Adipocyte (in vitro differentiated cells): ENCODE measurements at regions not wholly inside any gene's neighbourhood (a gene's known extent, or its start where the extent isn't known, plus 50 kb on each side); places are given as distances from the start of the nearest gene placed in this dataset.

ENCODE experiments used
- DNase-seq: peaks from one replicate; pipeline ENCODE4 v3.0.0-alpha.2; 2015; ENCODE audit warnings: low read depth
- H3K27me3 ChIP-seq: replicated peaks from 2 replicates; pipeline ENCODE4 v1.7.0; 2013; ENCODE audit warnings: mild to moderate bottlenecking, low read length, moderate library complexity; ENCODE audit not compliant: control insufficient read depth, insufficient read depth
- H3K36me3 ChIP-seq: 2 replicates; pipeline ENCODE4 v1.7.0; 2013; ENCODE audit warnings: low read length, mild to moderate bottlenecking, moderate library complexity; ENCODE audit not compliant: control insufficient read depth, insufficient read depth, severe bottlenecking
- H3K4me1 ChIP-seq: 2 replicates; pipeline ENCODE4 v1.7.0; 2013; ENCODE audit warnings: mild to moderate bottlenecking, low read length, moderate library complexity; ENCODE audit not compliant: control insufficient read depth, insufficient read depth
- H3K4me3 ChIP-seq: 2 replicates; pipeline ENCODE4 v1.7.0; 2013; ENCODE audit warnings: mild to moderate bottlenecking, low read length, moderate library complexity
- H3K9ac ChIP-seq: 2 replicates; pipeline ENCODE4 v1.7.0; 2013; ENCODE audit warnings: mild to moderate bottlenecking, low read length, moderate library complexity
- H3K9me3 ChIP-seq: 2 replicates; pipeline ENCODE4 v1.7.0; 2013; ENCODE audit warnings: mild to moderate bottlenecking, low read length, moderate library complexity; ENCODE audit not compliant: control insufficient read depth

DNA sequence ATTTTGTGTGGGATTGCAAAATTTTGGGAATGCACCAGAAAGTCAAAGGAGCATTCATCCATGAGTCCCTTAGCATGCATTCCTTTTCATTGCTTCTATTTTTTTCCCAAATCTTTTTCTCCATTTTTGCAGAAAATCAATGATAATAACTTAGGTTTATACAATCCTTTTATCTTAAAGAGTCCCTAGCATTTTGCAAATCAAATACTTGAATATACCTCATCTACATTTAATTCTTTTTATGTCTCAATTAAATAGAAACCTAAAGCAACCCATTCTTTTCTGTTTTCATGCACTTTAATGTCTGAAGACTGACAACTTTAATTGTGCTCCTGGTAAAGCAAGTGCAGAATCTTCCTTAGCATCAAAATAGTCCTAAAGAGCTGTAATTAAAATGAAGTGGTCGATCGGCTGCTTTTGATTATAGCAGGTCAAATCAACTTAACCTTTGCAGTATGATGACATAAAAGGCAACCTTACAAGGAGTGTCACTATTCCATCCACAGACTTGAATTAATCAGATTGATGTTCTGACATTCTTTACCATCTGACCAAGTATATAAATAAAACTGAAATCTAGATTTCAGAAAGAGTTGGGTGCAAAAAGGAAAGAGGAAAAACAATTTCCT lies 168.4 kb downstream of the ALG10B start:
- no peak for DNase-seq
- Histone ChIP-seq H3K9me3 (no peaks in the 10 kb centered on the region), H3K36me3 (no peaks in the 10 kb centered on the region), H3K4me1 (no peaks in the 10 kb centered on the region), H3K9ac (no peak overlapping the region), H3K27me3 (no peaks in the 10 kb centered on the region), H3K4me3 (no peak overlapping the region)

DNA sequence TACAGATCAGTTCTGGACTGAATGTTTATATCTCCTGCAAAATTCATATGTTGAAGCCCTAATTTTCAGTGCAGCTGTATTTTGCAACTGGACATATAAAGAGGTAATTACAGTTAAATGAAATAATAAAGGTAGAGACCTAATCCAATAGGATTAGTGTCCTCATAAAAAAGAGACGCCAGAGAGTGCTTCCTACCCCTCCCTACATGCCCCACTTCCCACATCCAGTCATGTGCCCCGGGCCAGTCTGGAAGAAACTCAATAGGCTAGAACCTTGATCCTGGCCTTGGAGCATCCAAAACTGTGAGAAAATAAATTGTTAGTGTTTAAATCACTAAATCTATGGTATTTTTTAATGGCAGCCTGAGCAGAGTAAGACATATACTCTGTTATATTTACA lies 172.3 kb downstream of the ALG10B start:
- no peaks in the 10 kb centered on the region for H3K9me3 ChIP-seq
- no peaks in the 10 kb centered on the region for H3K27me3 ChIP-seq
- H3K4me1 ChIP-seq: no peaks in the 10 kb centered on the region
- no peak overlapping the region for H3K4me3 ChIP-seq
- no peak overlapping the region for H3K9ac ChIP-seq
- no peak for DNase-seq
- H3K36me3 ChIP-seq: no peaks in the 10 kb centered on the region

DNA sequence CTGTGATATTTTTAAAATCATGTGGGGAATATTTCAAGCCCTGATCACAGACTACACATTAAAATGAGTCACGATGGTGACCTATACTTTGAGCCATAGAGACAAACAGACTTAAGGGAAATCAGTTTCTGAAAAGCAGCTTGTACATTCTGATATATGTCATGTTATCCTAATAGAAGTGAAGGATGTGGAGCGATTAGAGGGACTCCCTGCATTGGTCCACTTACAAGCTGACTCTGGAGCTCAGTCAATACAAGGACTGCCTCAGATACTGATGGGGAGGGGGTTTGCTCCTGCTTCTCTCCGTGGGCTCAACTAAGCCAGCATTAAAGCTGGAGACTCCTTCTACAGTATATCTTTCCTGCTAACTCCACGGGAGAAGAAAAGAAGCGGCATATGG lies 173.5 kb downstream of the ALG10B start:
- no peak for DNase-seq
- Histone ChIP-seq H3K9ac (no peak overlapping the region), H3K4me1 (no peaks in the 10 kb centered on the region), H3K27me3 (no peaks in the 10 kb centered on the region), H3K4me3 (no peak overlapping the region), H3K9me3 (no peaks in the 10 kb centered on the region), H3K36me3 (no peaks in the 10 kb centered on the region)

DNA sequence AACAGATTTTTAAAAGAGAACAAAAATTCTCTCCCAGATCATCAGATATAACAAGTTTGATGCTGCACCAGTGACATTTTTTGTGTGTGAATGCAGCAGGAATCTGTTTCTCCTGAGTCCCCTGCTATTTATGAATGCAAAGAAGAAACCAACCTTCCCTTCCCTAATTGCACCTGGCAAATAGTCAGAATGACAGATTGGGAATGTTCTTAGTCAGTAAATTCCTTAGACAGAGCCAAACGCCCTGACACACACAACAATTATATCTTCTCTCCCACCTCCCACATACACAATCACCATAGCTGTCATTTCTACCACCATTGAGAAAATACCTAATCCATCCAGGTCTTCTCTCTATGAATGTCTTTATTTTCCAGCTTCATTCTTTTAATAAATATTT lies 174.4 kb downstream of the ALG10B start:
- H3K36me3 ChIP-seq: no peaks in the 10 kb centered on the region
- H3K4me1 ChIP-seq: no peaks in the 10 kb centered on the region
- no peak for DNase-seq
- no peaks in the 10 kb centered on the region for H3K27me3 ChIP-seq
- no peaks in the 10 kb centered on the region for H3K9me3 ChIP-seq
- no peak overlapping the region for H3K4me3 ChIP-seq
- H3K9ac ChIP-seq: no peak overlapping the region

DNA sequence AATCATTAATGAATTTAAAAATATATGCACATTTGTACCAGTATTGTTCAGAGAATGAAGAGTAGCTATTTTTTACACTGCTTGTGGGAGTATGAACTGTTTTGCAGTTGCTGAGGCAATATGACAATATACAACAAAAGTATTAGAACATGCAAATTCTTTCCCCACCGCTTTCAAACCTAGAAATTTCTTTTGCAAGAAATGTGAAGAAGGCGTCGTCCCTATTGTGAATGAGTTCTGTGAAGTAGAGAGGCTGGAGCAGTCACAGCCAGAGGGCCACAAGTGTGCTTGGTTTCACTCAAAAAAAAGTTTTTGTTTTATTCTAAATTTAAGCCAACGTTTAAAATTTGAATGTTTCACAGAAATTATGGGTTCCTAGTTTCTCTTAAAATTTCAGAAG lies 184.9 kb downstream of the ALG10B start:
- H3K9me3 ChIP-seq: peaks cover 12% of the 10 kb centered on the region
- no peak overlapping the region for H3K4me3 ChIP-seq
- no peak overlapping the region for H3K9ac ChIP-seq
- H3K4me1 ChIP-seq: no peaks in the 10 kb centered on the region
- DNase-seq: no peak
- H3K36me3 ChIP-seq: no peaks in the 10 kb centered on the region
- no peaks in the 10 kb centered on the region for H3K27me3 ChIP-seq

DNA sequence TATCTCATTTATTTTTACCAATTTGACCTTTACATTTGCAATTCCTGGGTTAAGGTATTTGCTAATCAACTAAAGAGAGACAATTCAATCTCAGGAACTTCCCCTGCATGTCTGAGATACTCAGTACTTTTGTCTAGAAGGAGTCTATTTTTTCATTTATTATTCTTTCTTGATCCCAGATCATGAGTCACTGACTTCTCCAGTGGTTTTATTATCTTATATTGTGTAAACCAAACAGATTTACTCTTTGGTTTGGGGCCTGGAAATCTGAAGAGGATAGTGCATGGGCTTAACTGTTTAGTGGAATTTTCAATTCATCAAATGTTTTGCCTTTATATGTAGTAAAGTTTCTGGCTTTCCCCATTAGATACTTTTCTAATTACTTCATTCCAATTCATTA lies 185.4 kb downstream of the ALG10B start:
- H3K9ac ChIP-seq: no peak overlapping the region
- DNase-seq: no peak
- H3K27me3 ChIP-seq: no peaks in the 10 kb centered on the region
- peaks cover 12% of the 10 kb centered on the region for H3K9me3 ChIP-seq
- H3K36me3 ChIP-seq: no peaks in the 10 kb centered on the region
- H3K4me3 ChIP-seq: no peak overlapping the region
- H3K4me1 ChIP-seq: no peaks in the 10 kb centered on the region

DNA sequence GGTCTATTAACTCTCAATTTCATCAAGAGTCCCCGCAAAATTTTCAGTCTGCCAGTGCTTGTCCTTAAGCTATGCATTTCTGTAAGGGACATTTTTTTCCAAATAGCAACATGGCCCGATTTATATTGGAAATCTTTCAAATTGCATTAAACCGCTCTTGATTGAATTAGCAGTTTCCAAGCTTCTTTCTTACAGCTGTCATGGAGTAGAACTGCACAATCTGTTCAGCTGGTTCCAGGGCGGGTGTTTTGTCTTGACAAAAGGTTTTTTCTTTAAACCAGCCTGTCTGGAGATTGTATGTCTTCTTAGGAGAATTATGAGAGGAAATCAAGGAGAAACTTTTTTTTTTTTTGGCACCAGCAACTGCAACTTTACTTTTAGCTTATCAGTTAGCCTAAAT lies 185.8 kb downstream of the ALG10B start:
- Histone ChIP-seq H3K4me3 (no peak overlapping the region), H3K27me3 (no peaks in the 10 kb centered on the region), H3K9ac (no peak overlapping the region), H3K9me3 (peaks cover 7% of the 10 kb centered on the region), H3K4me1 (no peaks in the 10 kb centered on the region), H3K36me3 (no peaks in the 10 kb centered on the region)
- DNase-seq: no peak

DNA sequence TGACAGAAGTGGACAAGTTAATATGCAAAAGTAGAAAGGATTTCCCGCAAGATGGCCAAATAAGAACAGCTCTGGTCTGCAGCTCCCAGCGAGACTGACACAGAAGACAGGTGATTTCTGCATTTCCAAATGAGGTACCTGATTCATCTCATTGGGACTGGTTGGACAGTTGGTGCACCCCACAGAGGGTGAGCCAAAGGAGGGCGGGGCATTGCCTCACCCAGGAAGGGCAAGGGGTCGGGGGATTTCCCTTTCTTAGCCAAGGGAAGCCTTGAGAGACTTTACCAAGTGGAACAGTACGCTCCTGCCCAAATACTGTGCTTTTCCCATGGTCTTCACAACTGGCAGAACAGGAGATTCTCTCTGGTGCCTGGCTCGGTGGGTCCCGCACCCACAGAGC lies 191.3 kb downstream of the ALG10B start:
- Histone ChIP-seq H3K4me3 (no peak overlapping the region), H3K4me1 (no peaks in the 10 kb centered on the region), H3K36me3 (no peaks in the 10 kb centered on the region), H3K9me3 (no peaks in the 10 kb centered on the region), H3K27me3 (no peaks in the 10 kb centered on the region), H3K9ac (no peak overlapping the region)
- DNase-seq: no peak

DNA sequence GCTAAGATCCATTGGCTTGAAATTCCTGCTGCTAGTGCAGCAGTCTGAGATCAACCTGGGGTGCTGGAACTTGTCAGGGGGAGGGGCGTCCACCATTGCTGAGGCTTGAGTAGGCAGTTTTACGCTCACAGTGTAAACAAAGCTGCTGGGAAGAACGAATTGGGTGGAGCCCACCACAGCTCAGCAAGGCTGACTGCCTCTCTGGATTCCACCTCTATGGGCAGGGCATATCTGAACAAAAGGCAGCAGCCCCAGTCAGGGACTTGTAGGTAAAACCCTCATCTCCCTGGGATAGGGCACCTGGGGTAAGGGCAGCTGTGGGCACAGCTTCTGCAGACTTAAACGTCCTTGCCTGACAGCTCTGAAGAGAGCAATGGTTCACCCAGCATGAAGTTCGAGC lies 191.7 kb downstream of the ALG10B start:
- Histone ChIP-seq H3K9ac (no peak overlapping the region), H3K4me1 (no peaks in the 10 kb centered on the region), H3K36me3 (no peaks in the 10 kb centered on the region), H3K9me3 (no peaks in the 10 kb centered on the region), H3K27me3 (no peaks in the 10 kb centered on the region), H3K4me3 (no peak overlapping the region)
- DNase-seq: no peak

DNA sequence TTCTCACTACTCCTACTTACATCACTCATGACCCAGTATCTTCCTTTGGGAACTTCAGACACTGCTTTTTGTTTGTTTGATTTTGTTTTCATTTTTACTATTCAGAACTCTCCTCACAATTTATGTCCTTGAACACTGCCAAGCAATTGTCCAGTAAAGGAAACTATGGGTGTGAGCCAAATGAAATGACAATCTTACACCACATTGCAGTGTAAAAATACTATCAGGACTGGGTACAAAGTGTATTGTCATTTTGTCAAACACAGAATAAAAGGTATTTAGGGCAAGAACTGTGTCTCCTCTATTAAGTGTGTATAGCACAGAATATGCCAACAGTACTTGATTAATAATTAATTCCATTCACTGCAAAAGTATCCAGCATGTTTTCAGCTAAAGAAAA lies 199.3 kb downstream of the ALG10B start:
- Histone ChIP-seq H3K4me3 (no peak overlapping the region), H3K36me3 (no peaks in the 10 kb centered on the region), H3K9ac (no peak overlapping the region), H3K27me3 (no peaks in the 10 kb centered on the region), H3K4me1 (no peaks in the 10 kb centered on the region), H3K9me3 (no peaks in the 10 kb centered on the region)
- DNase-seq: no peak

DNA sequence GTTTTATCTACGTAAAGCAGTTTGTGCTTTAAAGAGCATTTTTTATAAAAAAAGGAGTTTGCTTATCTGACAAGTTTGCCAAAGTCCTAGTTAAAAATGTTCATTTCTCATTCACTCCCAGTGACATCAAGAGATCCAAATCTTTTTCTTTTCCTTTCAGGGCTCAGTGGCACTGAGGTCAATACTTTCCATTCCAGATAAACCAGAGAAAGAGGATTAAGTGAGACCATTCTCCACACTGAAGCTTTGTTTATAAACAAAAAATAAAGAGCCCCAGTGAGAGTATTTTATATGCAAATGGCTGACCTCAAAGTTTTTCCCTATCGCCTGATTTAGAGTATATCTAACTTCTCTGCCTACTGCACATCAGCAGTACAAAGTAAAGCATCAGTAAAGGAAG lies 199.8 kb downstream of the ALG10B start:
- Histone ChIP-seq H3K9me3 (no peaks in the 10 kb centered on the region), H3K36me3 (no peaks in the 10 kb centered on the region), H3K27me3 (no peaks in the 10 kb centered on the region), H3K4me1 (no peaks in the 10 kb centered on the region), H3K4me3 (no peak overlapping the region), H3K9ac (no peak overlapping the region)
- DNase-seq: no peak

DNA sequence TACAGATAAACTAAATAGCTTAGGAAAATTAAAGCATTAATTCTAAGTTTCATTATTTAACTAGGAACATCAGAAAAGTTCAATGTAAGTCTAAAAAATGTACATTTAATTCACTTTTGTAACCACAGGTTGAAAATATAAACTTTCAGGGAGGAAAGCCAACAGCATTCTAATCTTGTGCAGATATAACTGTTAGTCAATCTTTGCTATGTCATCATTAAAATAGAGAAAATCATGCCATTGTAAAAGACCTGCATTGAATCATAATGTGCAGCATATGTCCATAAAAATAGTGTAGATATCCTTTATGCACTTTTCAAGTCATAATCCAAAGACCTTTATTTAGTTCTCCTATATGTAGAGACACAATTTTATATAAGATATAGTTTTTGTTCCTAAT lies 207.3 kb downstream of the ALG10B start:
- no peaks in the 10 kb centered on the region for H3K9me3 ChIP-seq
- no peaks in the 10 kb centered on the region for H3K4me1 ChIP-seq
- H3K36me3 ChIP-seq: no peaks in the 10 kb centered on the region
- H3K4me3 ChIP-seq: no peak overlapping the region
- no peaks in the 10 kb centered on the region for H3K27me3 ChIP-seq
- DNase-seq: no peak
- H3K9ac ChIP-seq: no peak overlapping the region
